Lung (tissue), 11 donors: ENCODE measurements at regions not wholly inside any gene's neighbourhood (a gene's known extent, or its start where the extent isn't known, plus 50 kb on each side); places are given as distances from the start of the nearest gene placed in this dataset.

ENCODE experiments used
- ATAC-seq: fragments of 200-7000 bp; cut with Tn5 transposase; one replicate; pipeline ENCODE4 v1.9.1; 2020; ENCODE audit warnings: moderate number of reproducible peaks; ENCODE audit not compliant: insufficient read depth, low FRiP score
- DNase-seq, 3 donors: peaks; one replicate each; pipeline ENCODE4 v3.0.0-alpha.2; 2013 to 2017
- H3K27ac ChIP-seq, 2 donors: one replicate each; pipeline ENCODE4 v1.5.1; 2013; ENCODE audit warnings: mild to moderate bottlenecking in 2 of 2, moderate library complexity in 2 of 2, control low read depth in 1 of 2, inconsistent platforms in 1 of 2, low read depth in 1 of 2, low read length in 1 of 2
- H3K27me3 ChIP-seq, 3 donors: one replicate each; pipeline ENCODE4 v1.5.1; 2013; ENCODE audit warnings: low read length in 2 of 3; ENCODE audit not compliant: control insufficient read depth in 3 of 3, insufficient read depth in 3 of 3
- H3K36me3 ChIP-seq, 4 donors: one replicate each; pipeline ENCODE4 v1.5.1; 2013; ENCODE audit warnings: low read length in 4 of 4, mild to moderate bottlenecking in 1 of 4, moderate library complexity in 1 of 4; ENCODE audit not compliant: control insufficient read depth in 4 of 4, insufficient read depth in 4 of 4
- H3K4me1 ChIP-seq, 5 donors: one replicate each; pipeline ENCODE4 v1.5.1; 2013; ENCODE audit warnings: low read length in 5 of 5, mild to moderate bottlenecking in 2 of 5, moderate library complexity in 1 of 5; ENCODE audit not compliant: control insufficient read depth in 5 of 5, insufficient read depth in 5 of 5
- H3K4me3 ChIP-seq: one replicate; pipeline ENCODE4 v1.5.1; 2013; ENCODE audit warnings: mild to moderate bottlenecking, control low read depth, moderate library complexity
- H3K9ac ChIP-seq, 2 donors: one replicate each; pipeline ENCODE4 v1.5.1; 2013; ENCODE audit warnings: low read length in 2 of 2, control low read depth in 1 of 2; ENCODE audit not compliant: insufficient read depth in 1 of 2
- H3K9me3 ChIP-seq, 4 donors: one replicate each; pipeline ENCODE4 v1.5.1; 2013; ENCODE audit warnings: low read length in 3 of 4, mild to moderate bottlenecking in 1 of 4, moderate library complexity in 1 of 4; ENCODE audit not compliant: control insufficient read depth in 4 of 4, insufficient read depth in 3 of 4
- CTCF ChIP-seq: IDR thresholded peaks from 2 replicates; pipeline ENCODE4 v1.5.1; 2012; ENCODE audit warnings: mild to moderate bottlenecking; ENCODE audit errors: control extremely low read depth, extremely low read depth
- WGBS, 2 donors: extraction: QIAGEN DNeasy Blood & Tissue Kit; methylation state at CpG; one replicate each; pipeline ENCODE4 v1.1.7; 2013; 5-methylcytosine and 5-hydroxymethylcytosine counted together
- donor health status: control.
- donor health status: control.
- donor health status: Bipolar disorder and iron deficiency.
- donor health status: healthy.
- donor health status: DM: yes; HTN: yes; CAD: no.

- ATAC-seq: no peak
- no peak for DNase-seq
- no peaks in the 10 kb centered on the region for H3K27me3 ChIP-seq
- H3K27ac ChIP-seq: no peak overlapping the region
- H3K4me1 ChIP-seq: no peaks in the 10 kb centered on the region
- H3K9me3 ChIP-seq: no peaks in the 10 kb centered on the region
- 56 to 66% methylated on average over 1 of the region's 1 CpG for WGBS, 2 donors
- H3K36me3 ChIP-seq: no peaks in the 10 kb centered on the region
- H3K9ac ChIP-seq: no peak overlapping the region
- H3K4me3 ChIP-seq: no peak overlapping the region
- TF ChIP-seq CTCF: no peak
Observed at GRCh38 chr1:106055855-106056254, 1000.6 kb upstream of the PRMT6 start.

- WGBS, 2 donors: 32 to 51% methylated on average over 3 of the region's 3 CpGs
- H3K36me3 ChIP-seq: no peaks in the 10 kb centered on the region
- H3K27me3 ChIP-seq: no peaks in the 10 kb centered on the region
- TF ChIP-seq CTCF: no peak
- no peaks in the 10 kb centered on the region for H3K9me3 ChIP-seq
- no peak for ATAC-seq
- H3K9ac ChIP-seq: no peak overlapping the region
- no peak overlapping the region for H3K4me3 ChIP-seq
- DNase-seq: peak; percentile 29 to 71 (median 62)
- no peak overlapping the region for H3K27ac ChIP-seq
- H3K4me1 ChIP-seq: peaks cover 0 to 6% (median 0%) of the 10 kb centered on the region in 5 donors
Observed at GRCh38 chr1:106061586-106062495, 994.6 kb upstream of the PRMT6 start.

GRCh38 chr1:106063510-106063909, 993.0 kb upstream of the PRMT6 start:
- no peak for ATAC-seq
- Histone ChIP-seq H3K9me3 (no peaks in the 10 kb centered on the region), H3K27me3 (no peaks in the 10 kb centered on the region), H3K4me1 (peaks cover 0 to 6% (median 0%) of the 10 kb centered on the region in 5 donors), H3K9ac (no peak overlapping the region), H3K27ac (no peak overlapping the region), H3K36me3 (no peaks in the 10 kb centered on the region), H3K4me3 (no peak overlapping the region)
- TF ChIP-seq CTCF: no peak
- no peak for DNase-seq
- 92% methylated on average over 1 of the region's 1 CpG for WGBS, 2 donors
